D721Med (cell line): ENCODE measurements at regions not wholly inside any gene's neighbourhood (a gene's known extent, or its start where the extent isn't known, plus 50 kb on each side); places are given as distances from the start of the nearest gene placed in this dataset.
A peak's percentile ranks its signal among the peaks of the same experiment; 100 is the strongest.

Source experiments
- DNase-seq: peaks from one replicate; pipeline ENCODE4 v3.0.0; 2011; ENCODE audit warnings: low spot score; ENCODE audit not compliant: insufficient read length
- FAIRE-seq: peaks from 2 replicates; lab custom pipeline; 2011; peaks lifted over from hg19 to GRCh38; lab: Jason Lieb, UNC
- TF ChIP-seq, protein P1 (sequence below): IDR thresholded peaks from 2 replicates; pipeline ENCODE4 v1.5.1; 2012; ENCODE audit warnings: mild to moderate bottlenecking, control low read depth; ENCODE audit not compliant: insufficient read depth; ENCODE audit errors: missing control alignments

DNA sequence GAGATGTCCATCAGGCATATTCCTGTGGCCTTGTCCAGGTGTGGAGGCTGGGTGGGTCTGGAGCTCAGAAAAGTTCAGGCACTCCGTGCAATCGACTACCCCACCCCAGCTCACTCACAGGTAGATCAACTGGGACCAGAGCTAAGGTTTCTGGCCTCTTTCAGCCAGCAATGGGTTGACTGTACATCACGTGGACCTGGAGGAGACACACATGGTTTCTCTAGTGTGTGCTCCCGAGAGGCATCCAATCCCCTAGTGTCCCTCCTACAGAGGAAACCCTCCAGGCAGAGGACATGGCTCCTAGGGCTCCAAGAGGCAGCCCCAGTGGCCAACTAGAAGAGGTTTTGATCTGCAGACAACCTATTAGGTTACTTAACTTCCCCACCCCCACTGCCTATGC is 119.5 kb upstream of the RGS6 start:
- TF ChIP-seq, protein P1, sequence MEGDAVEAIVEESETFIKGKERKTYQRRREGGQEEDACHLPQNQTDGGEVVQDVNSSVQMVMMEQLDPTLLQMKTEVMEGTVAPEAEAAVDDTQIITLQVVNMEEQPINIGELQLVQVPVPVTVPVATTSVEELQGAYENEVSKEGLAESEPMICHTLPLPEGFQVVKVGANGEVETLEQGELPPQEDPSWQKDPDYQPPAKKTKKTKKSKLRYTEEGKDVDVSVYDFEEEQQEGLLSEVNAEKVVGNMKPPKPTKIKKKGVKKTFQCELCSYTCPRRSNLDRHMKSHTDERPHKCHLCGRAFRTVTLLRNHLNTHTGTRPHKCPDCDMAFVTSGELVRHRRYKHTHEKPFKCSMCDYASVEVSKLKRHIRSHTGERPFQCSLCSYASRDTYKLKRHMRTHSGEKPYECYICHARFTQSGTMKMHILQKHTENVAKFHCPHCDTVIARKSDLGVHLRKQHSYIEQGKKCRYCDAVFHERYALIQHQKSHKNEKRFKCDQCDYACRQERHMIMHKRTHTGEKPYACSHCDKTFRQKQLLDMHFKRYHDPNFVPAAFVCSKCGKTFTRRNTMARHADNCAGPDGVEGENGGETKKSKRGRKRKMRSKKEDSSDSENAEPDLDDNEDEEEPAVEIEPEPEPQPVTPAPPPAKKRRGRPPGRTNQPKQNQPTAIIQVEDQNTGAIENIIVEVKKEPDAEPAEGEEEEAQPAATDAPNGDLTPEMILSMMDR: no peak
- FAIRE-seq (no peak), DNase-seq (no peak)

DNA sequence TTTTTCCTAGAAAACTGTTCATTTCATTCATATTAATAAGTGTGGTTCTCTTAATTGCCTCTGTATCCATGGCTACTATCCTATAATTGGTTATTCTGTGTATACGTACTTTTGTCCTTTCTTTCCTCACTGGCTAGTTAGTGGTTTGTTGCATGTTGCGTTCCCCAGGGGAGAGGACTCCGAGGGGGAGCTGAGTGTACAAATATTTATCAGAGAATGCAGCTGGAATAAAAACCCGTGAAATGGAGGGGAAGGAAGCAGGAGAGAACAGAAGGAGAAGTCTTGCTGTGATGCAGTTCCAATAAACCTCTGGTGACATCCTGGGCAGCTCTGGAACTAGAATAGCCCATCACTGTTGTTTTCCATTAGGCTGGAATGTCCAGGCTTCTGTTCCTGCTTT is 117.1 kb upstream of the RGS6 start:
- TF ChIP-seq, protein P1: no peak
- no peak for FAIRE-seq
- DNase-seq: no peak

DNA sequence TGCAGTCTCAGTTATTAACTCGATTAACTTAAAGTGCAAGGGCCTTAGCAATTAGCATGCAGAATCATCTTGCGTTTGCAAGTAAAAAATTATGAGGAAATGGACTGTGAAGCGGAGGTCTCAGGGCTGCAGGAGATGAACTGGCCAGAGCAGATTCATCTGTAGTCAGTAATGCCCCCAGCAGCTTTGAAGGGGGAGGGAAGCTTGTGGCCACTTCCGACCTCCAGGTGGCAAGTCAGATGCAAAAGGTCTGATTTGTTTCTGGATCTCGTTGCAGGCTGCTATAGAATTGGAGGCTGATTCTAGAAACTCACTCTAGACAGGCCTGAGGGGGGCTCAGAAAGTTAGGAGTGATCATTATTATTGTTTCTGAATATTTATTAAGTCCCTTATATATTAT is 107.4 kb upstream of the RGS6 start:
- TF ChIP-seq, protein P1: no peak
- DNase-seq: no peak
- no peak for FAIRE-seq

DNA sequence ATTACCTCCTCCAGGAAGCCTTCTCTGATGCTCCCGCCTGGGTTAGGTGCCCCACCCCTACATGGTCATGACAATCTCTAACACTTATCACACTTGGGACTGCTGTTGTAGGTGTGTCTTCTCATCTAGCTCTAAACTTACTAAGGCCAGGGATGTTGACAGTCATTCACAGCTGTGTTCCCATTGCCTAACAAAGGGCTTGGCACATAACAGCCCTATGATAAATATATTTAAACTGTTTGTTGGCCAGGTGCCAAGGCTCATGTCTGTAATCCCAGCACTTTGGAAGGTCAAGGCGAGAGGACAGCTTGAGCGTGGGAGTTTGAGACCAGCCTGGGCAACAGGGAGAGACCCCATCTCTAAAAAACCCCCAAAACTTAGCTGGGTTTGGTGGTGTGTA is 98.8 kb upstream of the RGS6 start:
- FAIRE-seq (no peak), DNase-seq (no peak)
- TF ChIP-seq, protein P1: no peak

DNA sequence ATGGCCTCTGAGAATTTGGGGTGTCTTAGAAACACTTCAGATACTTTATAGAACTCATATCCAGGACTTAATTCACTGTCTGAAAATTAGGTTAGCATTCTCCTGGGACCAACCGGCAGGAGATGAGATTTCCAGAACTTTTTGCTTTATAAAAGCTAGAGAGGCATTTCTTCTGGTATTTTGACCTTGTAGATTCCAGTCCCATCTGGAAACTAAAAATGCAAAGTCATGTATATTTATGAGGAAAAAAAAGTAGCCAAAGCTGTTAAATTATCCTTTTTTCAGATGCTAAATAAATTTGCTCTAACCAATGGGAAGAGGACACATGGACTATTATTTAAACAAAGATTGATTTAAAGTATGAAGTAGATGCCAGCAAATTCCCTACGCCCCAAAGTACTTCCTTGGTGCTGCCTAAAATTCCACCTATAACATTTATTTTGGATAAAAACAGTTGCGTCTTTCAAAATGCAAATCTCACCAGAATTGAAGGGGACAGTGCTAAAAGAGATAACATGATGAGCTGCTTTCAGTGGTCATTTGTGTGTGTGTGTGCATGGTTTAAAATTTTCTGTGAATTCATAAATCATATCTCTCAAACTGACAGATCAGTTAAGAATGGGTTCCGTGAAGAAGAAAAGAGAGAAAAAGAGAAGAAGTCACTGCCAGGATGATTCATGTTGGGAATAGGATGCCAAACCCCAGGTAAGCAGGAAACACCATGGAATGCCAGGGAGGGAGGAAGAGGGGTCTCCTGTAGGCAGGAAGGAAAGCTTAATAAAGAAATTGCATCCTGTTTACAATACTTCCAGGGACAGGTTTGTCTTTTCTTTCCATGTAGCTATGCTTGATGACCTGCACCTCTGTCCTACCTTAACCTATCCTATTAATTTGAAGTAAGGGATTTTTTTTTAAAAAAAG is 97.7 kb upstream of the RGS6 start:
- DNase-seq (no peak), FAIRE-seq (no peak)
- TF ChIP-seq, protein P1: no peak

DNA sequence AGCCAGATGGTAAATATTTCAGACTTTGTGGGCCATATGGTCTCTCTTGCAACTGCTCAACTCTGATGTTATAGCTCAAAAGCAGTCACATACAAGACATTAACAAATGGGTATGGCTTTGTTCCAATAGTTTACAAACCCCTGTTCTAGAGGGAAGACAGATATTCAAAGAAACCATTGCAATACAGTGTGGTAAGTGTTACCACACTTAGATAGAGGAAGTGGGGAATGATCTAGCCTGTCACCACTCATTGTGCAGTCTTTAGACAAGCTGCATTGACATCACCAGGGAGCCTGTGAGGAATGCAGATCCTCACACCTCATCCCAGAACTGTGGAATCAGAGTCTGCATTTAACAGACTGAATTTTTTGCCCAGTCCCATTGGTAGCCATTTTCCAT is 80.0 kb upstream of the RGS6 start:
- DNase-seq (no peak), FAIRE-seq (no peak)
- TF ChIP-seq, protein P1: no peak

DNA sequence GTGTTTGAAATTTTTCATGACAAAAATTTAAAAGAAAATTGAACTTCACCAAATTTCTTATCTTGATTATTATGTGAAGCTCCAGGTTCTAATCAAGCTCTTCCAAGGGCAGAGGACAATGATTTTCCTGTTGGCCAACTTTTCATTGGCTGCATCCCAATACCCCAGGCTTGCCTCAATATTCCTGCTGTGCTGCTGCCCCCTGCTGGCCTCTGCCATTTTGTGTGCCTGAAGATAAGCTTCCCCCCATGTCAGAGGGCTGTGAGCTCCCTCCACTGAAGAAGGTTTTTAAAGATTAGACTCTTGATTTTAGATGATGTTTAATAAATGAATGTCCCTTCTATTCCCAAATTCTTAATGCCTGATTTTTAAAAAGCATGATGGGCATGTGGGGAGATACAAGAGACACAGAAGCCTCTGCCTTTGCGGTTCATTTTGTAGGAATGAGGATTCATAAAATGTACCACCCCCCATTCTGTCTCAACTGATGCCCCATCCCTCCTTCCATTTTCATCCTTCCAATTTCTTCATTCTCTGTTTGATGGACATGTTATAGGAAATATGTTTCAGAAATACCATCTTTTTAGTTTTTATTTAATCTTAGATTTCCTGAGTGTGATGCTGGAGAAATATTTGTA is 76.7 kb upstream of the RGS6 start:
- DNase-seq (peak; percentile 30), FAIRE-seq (no peak)
- TF ChIP-seq, protein P1: peak; percentile 92
